ENCODE measurements at regions not wholly inside any gene's neighbourhood (a gene's known extent, or its start where the extent isn't known, plus 50 kb on each side); places are given as distances from the start of the nearest gene placed in this dataset.

DNA sequence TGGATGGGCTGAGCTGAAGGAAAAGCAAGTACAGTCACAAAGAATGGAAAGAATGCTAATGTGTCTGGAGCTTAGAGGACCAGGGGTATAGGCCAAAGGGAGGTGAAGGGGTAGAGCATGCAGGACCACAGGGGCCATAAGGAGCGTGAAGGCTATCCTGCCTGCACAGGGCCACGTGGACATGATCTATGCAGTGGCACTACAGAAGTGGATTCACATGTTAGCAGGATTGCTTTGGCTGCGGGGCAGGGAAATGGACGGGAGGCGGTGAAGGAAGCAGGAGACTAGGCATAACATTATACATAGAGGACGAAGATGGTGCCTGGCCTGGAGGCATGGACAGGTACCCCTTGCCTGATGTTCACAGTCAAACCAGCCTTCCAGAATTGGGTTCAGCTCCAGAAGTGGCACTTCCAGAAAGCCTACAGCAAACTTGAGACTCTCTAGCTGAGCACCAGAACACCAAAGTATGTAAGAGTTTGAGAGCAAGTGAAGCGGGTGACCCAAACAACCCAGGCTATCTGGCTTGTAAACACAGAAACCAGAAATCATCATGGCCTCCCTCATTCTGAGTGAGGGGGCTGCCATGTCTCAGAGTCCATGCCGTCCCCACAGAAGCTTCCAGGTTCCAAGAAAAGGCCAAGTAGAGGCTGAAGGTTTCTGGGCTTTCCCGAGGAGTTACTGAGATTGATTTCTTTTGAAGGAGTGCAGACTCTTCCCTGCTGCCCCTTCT lies 135.5 kb upstream of the JUN start:
- TF ChIP-seq, protein P1, sequence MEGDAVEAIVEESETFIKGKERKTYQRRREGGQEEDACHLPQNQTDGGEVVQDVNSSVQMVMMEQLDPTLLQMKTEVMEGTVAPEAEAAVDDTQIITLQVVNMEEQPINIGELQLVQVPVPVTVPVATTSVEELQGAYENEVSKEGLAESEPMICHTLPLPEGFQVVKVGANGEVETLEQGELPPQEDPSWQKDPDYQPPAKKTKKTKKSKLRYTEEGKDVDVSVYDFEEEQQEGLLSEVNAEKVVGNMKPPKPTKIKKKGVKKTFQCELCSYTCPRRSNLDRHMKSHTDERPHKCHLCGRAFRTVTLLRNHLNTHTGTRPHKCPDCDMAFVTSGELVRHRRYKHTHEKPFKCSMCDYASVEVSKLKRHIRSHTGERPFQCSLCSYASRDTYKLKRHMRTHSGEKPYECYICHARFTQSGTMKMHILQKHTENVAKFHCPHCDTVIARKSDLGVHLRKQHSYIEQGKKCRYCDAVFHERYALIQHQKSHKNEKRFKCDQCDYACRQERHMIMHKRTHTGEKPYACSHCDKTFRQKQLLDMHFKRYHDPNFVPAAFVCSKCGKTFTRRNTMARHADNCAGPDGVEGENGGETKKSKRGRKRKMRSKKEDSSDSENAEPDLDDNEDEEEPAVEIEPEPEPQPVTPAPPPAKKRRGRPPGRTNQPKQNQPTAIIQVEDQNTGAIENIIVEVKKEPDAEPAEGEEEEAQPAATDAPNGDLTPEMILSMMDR (IDR thresholded peaks at IDR 0.05; ENCODE audit: unreplicated experiment): no peak
- Mint-ChIP-seq H3K36me3 (ENCODE audit: low read depth, unreplicated experiment) (no peaks in the 10 kb centered on the region), H3K27me3 (ENCODE audit: unreplicated experiment) (peaks cover 3% of the 10 kb centered on the region), H3K27ac (ENCODE audit: unreplicated experiment) (no peak overlapping the region), H3K9me3 (ENCODE audit: unreplicated experiment) (no peaks in the 10 kb centered on the region), H3K4me1 (ENCODE audit: unreplicated experiment) (no peaks in the 10 kb centered on the region), H3K4me3 (ENCODE audit: unreplicated experiment) (no peak overlapping the region)
- no peak for DNase-seq (ENCODE audit: low spot score)

GRCh38 chr1:58919959-58920321 lies 136.1 kb upstream of the JUN start:
- Mint-ChIP-seq H3K4me3 (ENCODE audit: unreplicated experiment) (no peak overlapping the region), H3K36me3 (ENCODE audit: low read depth, unreplicated experiment) (no peaks in the 10 kb centered on the region), H3K4me1 (ENCODE audit: unreplicated experiment) (no peaks in the 10 kb centered on the region), H3K27me3 (ENCODE audit: unreplicated experiment) (peaks cover 3% of the 10 kb centered on the region), H3K27ac (ENCODE audit: unreplicated experiment) (no peak overlapping the region), H3K9me3 (ENCODE audit: unreplicated experiment) (no peaks in the 10 kb centered on the region)
- TF ChIP-seq, protein P1 (IDR thresholded peaks at IDR 0.05; ENCODE audit: unreplicated experiment): no peak
- no peak for DNase-seq (ENCODE audit: low spot score)

GRCh38 chr1:58921342-58921741 lies 137.5 kb upstream of the JUN start:
- Mint-ChIP-seq H3K4me1 (ENCODE audit: unreplicated experiment) (no peaks in the 10 kb centered on the region), H3K27me3 (ENCODE audit: unreplicated experiment) (peaks cover 3% of the 10 kb centered on the region), H3K36me3 (ENCODE audit: low read depth, unreplicated experiment) (no peaks in the 10 kb centered on the region), H3K4me3 (ENCODE audit: unreplicated experiment) (no peak overlapping the region), H3K27ac (ENCODE audit: unreplicated experiment) (no peak overlapping the region), H3K9me3 (ENCODE audit: unreplicated experiment) (no peaks in the 10 kb centered on the region)
- no peak for DNase-seq (ENCODE audit: low spot score)
- TF ChIP-seq, protein P1 (IDR thresholded peaks at IDR 0.05; ENCODE audit: unreplicated experiment): no peak

DNA sequence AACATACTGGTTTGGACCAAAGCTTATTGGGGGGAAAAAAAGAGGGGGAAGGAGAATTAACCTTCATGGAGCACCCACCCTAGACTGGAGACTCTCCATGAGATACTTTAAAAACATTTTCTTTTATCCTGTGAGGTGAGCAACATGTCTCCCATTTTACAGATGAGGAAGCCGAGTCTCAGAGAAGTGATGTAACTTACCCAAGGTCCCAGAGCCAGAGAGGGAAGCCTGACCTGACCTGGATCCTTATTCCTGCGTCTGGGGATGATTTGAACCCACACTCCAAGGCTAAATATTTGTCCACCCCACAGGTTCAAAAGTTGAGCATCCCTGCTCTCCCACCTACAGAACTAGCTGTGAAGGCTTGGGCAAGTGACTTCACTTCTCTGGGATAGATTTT lies 137.9 kb upstream of the JUN start:
- TF ChIP-seq, protein P1 (IDR thresholded peaks at IDR 0.05; ENCODE audit: unreplicated experiment): no peak
- H3K36me3 Mint-ChIP-seq (ENCODE audit: low read depth, unreplicated experiment): no peaks in the 10 kb centered on the region
- no peaks in the 10 kb centered on the region for H3K9me3 Mint-ChIP-seq (ENCODE audit: unreplicated experiment)
- peaks cover 3% of the 10 kb centered on the region for H3K27me3 Mint-ChIP-seq (ENCODE audit: unreplicated experiment)
- DNase-seq (ENCODE audit: low spot score): no peak
- H3K4me3 Mint-ChIP-seq (ENCODE audit: unreplicated experiment): no peak overlapping the region
- H3K27ac Mint-ChIP-seq (ENCODE audit: unreplicated experiment): no peak overlapping the region
- no peaks in the 10 kb centered on the region for H3K4me1 Mint-ChIP-seq (ENCODE audit: unreplicated experiment)

GRCh38 chr1:58922302-58923089 lies 138.6 kb upstream of the JUN start:
- no peaks in the 10 kb centered on the region for H3K36me3 Mint-ChIP-seq (ENCODE audit: low read depth, unreplicated experiment)
- TF ChIP-seq, protein P1 (IDR thresholded peaks at IDR 0.05; ENCODE audit: unreplicated experiment): no peak
- DNase-seq (ENCODE audit: low spot score): no peak
- H3K27me3 Mint-ChIP-seq (ENCODE audit: unreplicated experiment): peaks cover 2% of the 10 kb centered on the region
- H3K9me3 Mint-ChIP-seq (ENCODE audit: unreplicated experiment): no peaks in the 10 kb centered on the region
- H3K4me3 Mint-ChIP-seq (ENCODE audit: unreplicated experiment): no peak overlapping the region
- no peaks in the 10 kb centered on the region for H3K4me1 Mint-ChIP-seq (ENCODE audit: unreplicated experiment)
- no peak overlapping the region for H3K27ac Mint-ChIP-seq (ENCODE audit: unreplicated experiment)

Measured in endothelial cell (in vitro differentiated cells).